Effector memory CD8-positive, alpha-beta T cell (primary cell): ENCODE measurements at regions not wholly inside any gene's neighbourhood (a gene's known extent, or its start where the extent isn't known, plus 50 kb on each side); places are given as distances from the start of the nearest gene placed in this dataset.
A peak's percentile ranks its signal among the peaks of the same experiment; 100 is the strongest.
"Not testable (repeated sequence)": the region's sequence is repeated elsewhere in the genome, so short reads cannot be mapped to it uniquely, and the experiment has no call there.

Experiments
- ATAC-seq: fragments of 150-1000 bp; cut with Tn5 transposase; replicated peaks from 2 replicates; pipeline ENCODE4 v1.10.0; 2021; ENCODE audit warnings: mild to moderate bottlenecking, moderate library complexity
- DNase-seq, 3 experiments: peaks; one replicate each; pipeline ENCODE4 v3.0.0; 2021
- H3K27ac Mint-ChIP-seq, 2 donors: one replicate each; pipeline ENCODE4 v1.8.0; 2022; ENCODE audit warnings: mild to moderate bottlenecking in 2 of 2, mixed read lengths in 2 of 2, moderate library complexity in 2 of 2
- H3K27me3 Mint-ChIP-seq, 2 donors: one replicate each; pipeline ENCODE4 v1.8.0; 2022; ENCODE audit warnings: mixed read lengths in 2 of 2
- H3K36me3 Mint-ChIP-seq: one replicate; pipeline ENCODE4 v1.8.0; 2022; ENCODE audit warnings: mild to moderate bottlenecking, moderate library complexity, mixed read lengths; ENCODE audit not compliant: insufficient read depth
- H3K4me1 Mint-ChIP-seq, 2 donors: one replicate each; pipeline ENCODE4 v1.8.0; 2022; ENCODE audit warnings: low read depth in 2 of 2, mixed read lengths in 2 of 2
- H3K4me3 Mint-ChIP-seq, 2 donors: one replicate each; pipeline ENCODE4 v1.8.0; 2022; ENCODE audit warnings: mild to moderate bottlenecking in 2 of 2, mixed read lengths in 2 of 2, moderate library complexity in 2 of 2
- H3K9me3 Mint-ChIP-seq, 2 donors: one replicate each; pipeline ENCODE4 v1.8.0; 2022; ENCODE audit warnings: mixed read lengths in 2 of 2

DNA sequence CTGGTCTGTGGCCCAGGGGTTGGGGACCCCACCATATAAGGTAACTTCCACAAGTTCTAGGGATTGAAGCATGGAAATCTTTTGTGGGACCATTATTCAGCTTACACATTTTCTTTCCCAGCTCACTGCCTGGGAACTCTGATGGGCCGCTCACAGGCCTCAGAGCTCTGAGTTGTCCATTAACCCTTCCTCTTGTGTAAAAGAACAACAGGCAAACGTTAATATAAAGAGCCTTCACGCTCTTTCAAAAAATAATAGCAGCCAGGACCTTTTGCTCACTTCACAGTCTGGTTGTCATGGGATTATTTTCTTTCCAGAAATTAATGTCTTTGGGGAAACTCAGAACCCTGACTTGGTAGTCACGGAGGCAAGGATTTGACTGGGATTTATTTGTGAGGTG lies 443.3 kb downstream of the AGTPBP1 start:
- DNase-seq (no peak), ATAC-seq (no peak)
- Mint-ChIP-seq H3K4me3 (no peak overlapping the region), H3K4me1 (no peaks in the 10 kb centered on the region), H3K36me3 (no peaks in the 10 kb centered on the region), H3K27ac (no peak overlapping the region), H3K9me3 (peaks cover 5 to 13% of the 10 kb centered on the region in 2 donors), H3K27me3 (peaks cover 34 to 66% of the 10 kb centered on the region in 2 donors)

DNA sequence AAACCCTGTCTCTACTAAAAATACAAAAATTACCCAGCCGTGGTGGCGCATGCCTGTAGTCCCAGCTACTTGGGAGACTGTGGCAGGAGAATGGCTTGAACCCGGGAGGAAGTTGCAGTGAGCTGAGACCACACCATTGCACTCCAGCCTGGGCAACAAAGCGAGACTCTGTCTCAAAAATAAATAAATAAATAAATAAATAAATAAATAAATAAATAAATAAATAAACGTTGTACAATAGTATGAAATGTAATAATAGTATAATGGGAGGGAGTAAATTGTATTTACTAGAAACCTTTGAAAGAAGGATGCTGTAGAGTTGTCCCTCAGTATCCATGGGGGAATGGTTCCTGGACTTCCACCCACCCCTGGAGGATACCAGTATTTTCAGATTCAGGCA lies 446.5 kb downstream of the AGTPBP1 start:
- H3K27ac Mint-ChIP-seq, ATAC-seq, DNase-seq, H3K4me1 Mint-ChIP-seq, H3K4me3 Mint-ChIP-seq, H3K36me3 Mint-ChIP-seq: not testable (repeated sequence)
- H3K9me3 Mint-ChIP-seq = peaks cover 5 to 12% of the 10 kb centered on the region in 2 donors
- peaks cover 28 to 46% of the 10 kb centered on the region in 2 donors for H3K27me3 Mint-ChIP-seq

DNA sequence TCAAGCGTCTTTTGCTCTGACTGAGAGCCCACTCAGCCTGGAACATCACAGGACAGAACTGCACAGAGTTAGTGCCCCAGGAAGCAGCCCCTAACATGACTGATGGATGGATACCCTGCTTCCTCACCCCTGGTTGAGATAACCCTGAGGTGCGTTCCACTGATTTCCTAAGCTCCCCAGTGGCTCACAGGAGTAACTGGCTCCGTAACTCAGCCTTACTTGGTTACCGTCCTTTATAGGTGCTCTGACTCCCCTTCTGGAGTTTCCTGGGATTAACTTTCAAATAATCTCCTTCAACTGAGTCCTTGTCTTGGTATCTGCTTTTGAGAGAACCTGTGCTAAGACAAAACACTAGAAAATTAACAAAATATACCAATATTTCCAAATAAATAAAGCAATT lies 449.5 kb downstream of the AGTPBP1 start:
- no peaks in the 10 kb centered on the region for H3K36me3 Mint-ChIP-seq
- peaks cover 3 to 6% of the 10 kb centered on the region in 2 donors for H3K9me3 Mint-ChIP-seq
- ATAC-seq (no peak), DNase-seq (no peak)
- H3K27ac Mint-ChIP-seq = no peak overlapping the region
- peaks cover 3 to 13% of the 10 kb centered on the region in 2 donors for H3K4me1 Mint-ChIP-seq
- no peak overlapping the region for H3K4me3 Mint-ChIP-seq
- peaks cover 6 to 20% of the 10 kb centered on the region in 2 donors for H3K27me3 Mint-ChIP-seq

DNA sequence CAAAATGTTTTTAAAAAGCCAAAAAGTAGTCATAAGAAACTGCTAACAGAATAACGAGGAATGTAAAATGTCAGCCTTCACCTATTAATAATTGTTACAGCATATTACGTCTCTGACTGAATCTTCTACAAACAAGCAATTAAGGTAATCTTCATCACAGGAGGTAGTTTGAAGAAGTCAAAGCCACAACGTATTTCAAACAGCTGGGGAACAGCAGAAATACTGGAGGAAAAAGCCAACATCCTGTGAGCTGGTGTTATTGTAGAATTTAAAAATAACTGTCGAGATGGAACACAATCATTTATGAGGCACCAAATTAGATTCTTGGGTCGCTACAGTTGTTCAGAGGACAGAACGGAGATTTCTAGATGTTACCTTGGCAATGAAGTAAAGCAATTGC lies 450.5 kb downstream of the AGTPBP1 start:
- peaks cover 6 to 19% of the 10 kb centered on the region in 2 donors for H3K27me3 Mint-ChIP-seq
- peaks cover 3 to 6% of the 10 kb centered on the region in 2 donors for H3K9me3 Mint-ChIP-seq
- no peaks in the 10 kb centered on the region for H3K36me3 Mint-ChIP-seq
- ATAC-seq = no peak
- H3K4me1 Mint-ChIP-seq = peaks cover 3 to 13% of the 10 kb centered on the region in 2 donors
- DNase-seq = no peak
- H3K4me3 Mint-ChIP-seq = no peak overlapping the region
- no peak overlapping the region for H3K27ac Mint-ChIP-seq

DNA sequence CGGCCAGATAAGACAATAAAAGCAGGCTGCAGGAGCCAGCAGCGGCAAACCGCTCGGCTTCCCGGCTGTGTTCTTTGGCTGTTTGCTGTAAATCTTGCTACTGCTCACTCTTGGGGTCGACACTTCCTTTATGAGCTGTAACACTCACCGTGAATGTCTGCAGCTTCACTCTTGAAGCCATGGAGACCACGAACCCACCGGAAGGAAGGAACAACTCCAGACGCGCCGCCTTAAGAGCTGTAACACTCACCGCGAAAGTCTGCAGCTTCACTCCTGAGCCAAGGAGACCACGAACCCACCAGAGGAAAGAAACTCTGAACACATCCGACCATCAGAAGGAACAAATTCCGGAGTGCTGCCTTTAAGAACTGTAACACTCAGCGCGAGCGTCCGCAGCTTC lies 451.7 kb downstream of the AGTPBP1 start:
- Mint-ChIP-seq H3K27ac (peak overlapping the region in 1 of 2 donors; percentile 35), H3K4me1 (peaks cover 3 to 13% of the 10 kb centered on the region in 2 donors), H3K27me3 (peaks cover 11 to 17% of the 10 kb centered on the region in 2 donors), H3K4me3 (peak overlapping the region; percentile 46 to 64), H3K9me3 (peaks cover 3 to 6% of the 10 kb centered on the region in 2 donors), H3K36me3 (no peaks in the 10 kb centered on the region)
- DNase-seq (peak; percentile 0 to 19 (median 1)), ATAC-seq (no peak)

DNA sequence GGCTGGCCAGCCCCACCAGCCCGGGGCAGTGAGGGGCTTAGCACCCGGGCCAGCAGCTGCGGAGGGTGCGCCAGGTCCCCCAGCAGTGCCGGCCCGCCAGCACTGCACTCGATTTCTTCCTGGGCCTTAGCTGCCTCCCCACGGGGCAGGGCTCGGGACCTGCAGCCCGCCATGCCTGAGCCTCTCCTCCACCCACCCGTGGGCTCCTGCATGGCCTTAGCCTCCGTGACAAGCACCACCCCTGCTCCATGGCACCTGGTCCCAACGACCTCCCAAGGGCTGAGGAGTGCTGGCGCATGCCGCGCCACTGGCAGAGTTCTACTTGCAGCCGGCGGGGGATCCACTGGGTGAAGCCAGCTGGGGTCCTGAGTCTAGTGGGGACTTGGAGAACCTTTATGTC lies 452.6 kb downstream of the AGTPBP1 start:
- ATAC-seq (no peak), DNase-seq (no peak)
- peak overlapping the region in 1 of 2 donors; percentile 64 for H3K4me3 Mint-ChIP-seq
- no peaks in the 10 kb centered on the region for H3K9me3 Mint-ChIP-seq
- peaks cover 10 to 11% of the 10 kb centered on the region in 2 donors for H3K27me3 Mint-ChIP-seq
- H3K36me3 Mint-ChIP-seq = no peaks in the 10 kb centered on the region
- no peak overlapping the region for H3K27ac Mint-ChIP-seq
- peaks cover 3 to 13% of the 10 kb centered on the region in 2 donors for H3K4me1 Mint-ChIP-seq

DNA sequence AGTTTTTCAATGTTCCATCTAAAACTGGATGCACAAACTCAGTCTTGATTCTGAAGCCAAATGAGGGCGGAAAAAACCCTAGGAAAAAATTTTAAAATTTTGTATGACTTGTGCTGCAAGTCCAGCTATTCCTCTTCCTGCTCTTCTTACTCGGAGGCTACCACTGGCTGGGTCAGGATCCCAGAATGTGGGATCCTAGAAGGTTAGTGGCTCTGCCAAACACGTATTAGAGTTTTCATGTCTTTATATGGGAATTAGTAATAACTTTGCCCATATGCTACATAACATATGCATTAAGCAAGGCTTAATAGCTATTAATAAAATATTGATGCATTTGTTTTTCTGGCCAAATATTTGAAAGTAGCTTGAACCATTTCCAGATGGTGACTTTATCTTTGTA lies 458.3 kb downstream of the AGTPBP1 start:
- ATAC-seq (no peak), DNase-seq (no peak)
- no peaks in the 10 kb centered on the region for H3K9me3 Mint-ChIP-seq
- no peak overlapping the region for H3K4me3 Mint-ChIP-seq
- peaks cover 9 to 33% of the 10 kb centered on the region in 2 donors for H3K27me3 Mint-ChIP-seq
- no peak overlapping the region for H3K27ac Mint-ChIP-seq
- peaks cover 0 to 3% of the 10 kb centered on the region in 2 donors for H3K4me1 Mint-ChIP-seq
- no peaks in the 10 kb centered on the region for H3K36me3 Mint-ChIP-seq

DNA sequence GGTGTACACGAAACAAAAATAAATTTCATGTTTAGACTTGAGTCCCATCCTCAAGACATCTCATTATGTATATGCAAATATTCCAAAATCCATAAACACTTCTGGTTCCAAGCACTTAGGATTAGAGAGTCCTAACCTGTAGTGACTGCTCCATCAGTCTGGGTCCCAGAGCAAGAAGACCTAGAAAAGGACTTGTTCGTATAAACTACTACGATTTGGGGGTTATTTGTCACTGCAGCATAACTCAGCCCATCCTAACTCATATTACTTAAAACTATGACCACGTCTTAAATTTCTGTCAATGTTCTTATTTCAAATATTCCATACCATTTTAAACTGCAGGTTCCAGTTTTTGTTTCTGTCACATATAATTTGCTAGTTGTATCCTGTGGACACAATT lies 463.0 kb downstream of the AGTPBP1 start:
- H3K27ac Mint-ChIP-seq = no peak overlapping the region
- ATAC-seq (no peak), DNase-seq (no peak)
- no peaks in the 10 kb centered on the region for H3K9me3 Mint-ChIP-seq
- H3K4me1 Mint-ChIP-seq = no peaks in the 10 kb centered on the region
- peaks cover 0 to 37% of the 10 kb centered on the region in 2 donors for H3K27me3 Mint-ChIP-seq
- no peak overlapping the region for H3K4me3 Mint-ChIP-seq
- no peaks in the 10 kb centered on the region for H3K36me3 Mint-ChIP-seq

DNA sequence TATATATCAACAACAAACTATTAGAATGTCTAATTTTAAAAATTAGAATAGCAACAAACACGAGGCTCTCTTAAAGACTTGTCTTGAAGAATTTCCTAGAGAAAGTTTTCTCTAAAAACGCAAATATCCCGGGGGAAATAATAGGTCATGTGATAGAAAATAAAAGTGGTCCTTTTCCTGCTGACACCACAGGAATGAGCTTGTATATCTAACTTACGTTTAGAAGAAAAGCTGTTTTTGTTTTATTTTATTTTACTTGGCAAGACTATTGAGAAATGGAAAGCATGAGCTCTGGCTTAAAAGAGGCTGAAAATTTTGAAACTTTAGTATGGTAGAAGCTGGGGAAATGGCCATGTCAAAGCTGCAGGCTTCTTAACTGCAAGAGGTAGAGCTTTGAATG lies 465.0 kb downstream of the AGTPBP1 start:
- H3K4me1 Mint-ChIP-seq = no peaks in the 10 kb centered on the region
- no peak for ATAC-seq
- H3K36me3 Mint-ChIP-seq = no peaks in the 10 kb centered on the region
- DNase-seq = no peak
- H3K27ac Mint-ChIP-seq = no peak overlapping the region
- H3K4me3 Mint-ChIP-seq = no peak overlapping the region
- H3K27me3 Mint-ChIP-seq = peaks cover 0 to 32% of the 10 kb centered on the region in 2 donors
- no peaks in the 10 kb centered on the region for H3K9me3 Mint-ChIP-seq

DNA sequence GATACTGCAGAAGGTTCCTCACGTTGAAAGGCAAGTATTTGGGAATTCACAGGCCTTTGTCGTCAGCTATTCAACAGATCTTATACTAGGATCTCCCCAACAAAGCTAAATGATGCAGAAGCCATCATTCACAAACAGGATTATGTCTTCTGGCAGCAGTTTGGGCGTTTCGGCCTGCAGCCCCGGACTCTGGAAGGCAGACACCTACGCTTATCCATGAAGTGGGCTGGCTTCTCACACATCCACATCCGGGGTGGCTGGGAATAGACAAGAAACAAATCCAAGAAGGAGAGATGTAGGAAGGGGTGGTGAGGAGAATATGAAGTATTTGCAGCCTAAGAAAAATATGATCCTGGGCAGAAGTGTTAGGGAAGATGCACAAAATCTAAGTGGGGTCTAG lies 471.9 kb downstream of the AGTPBP1 start:
- Mint-ChIP-seq H3K27ac (no peak overlapping the region), H3K4me3 (no peak overlapping the region), H3K36me3 (no peaks in the 10 kb centered on the region)

DNA sequence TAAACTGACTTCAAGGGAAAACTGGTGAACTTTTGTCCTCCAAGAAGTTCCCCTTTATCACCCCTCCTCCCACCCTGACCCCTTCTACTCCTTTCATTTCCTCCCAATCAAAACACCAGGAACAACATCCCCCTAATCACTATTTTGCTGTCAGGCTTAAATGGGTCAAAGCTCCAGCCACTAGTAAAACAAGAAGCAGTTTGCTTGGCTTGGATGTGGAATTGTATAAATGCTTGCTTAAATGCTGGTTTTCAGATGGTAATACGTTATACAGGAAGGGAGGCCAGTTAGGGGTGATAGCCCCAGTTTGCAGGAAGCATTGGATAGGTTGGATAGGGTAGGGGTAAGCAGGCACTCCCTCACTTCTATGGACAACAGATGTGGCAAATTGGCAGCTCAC lies 473.6 kb downstream of the AGTPBP1 start:
- ATAC-seq (no peak), DNase-seq (no peak)
- H3K4me1 Mint-ChIP-seq = no peaks in the 10 kb centered on the region
- no peaks in the 10 kb centered on the region for H3K9me3 Mint-ChIP-seq
- peaks cover 0 to 9% of the 10 kb centered on the region in 2 donors for H3K27me3 Mint-ChIP-seq
- no peaks in the 10 kb centered on the region for H3K36me3 Mint-ChIP-seq
- H3K4me3 Mint-ChIP-seq = no peak overlapping the region
- no peak overlapping the region for H3K27ac Mint-ChIP-seq

More for the DNA sequence above, 471.9 kb downstream of the AGTPBP1 start:
- peaks cover 0 to 19% of the 10 kb centered on the region in 2 donors for H3K27me3 Mint-ChIP-seq
- H3K9me3 Mint-ChIP-seq = no peaks in the 10 kb centered on the region
- H3K4me1 Mint-ChIP-seq = no peaks in the 10 kb centered on the region
- no peak for ATAC-seq
- DNase-seq = no peak

DNA sequence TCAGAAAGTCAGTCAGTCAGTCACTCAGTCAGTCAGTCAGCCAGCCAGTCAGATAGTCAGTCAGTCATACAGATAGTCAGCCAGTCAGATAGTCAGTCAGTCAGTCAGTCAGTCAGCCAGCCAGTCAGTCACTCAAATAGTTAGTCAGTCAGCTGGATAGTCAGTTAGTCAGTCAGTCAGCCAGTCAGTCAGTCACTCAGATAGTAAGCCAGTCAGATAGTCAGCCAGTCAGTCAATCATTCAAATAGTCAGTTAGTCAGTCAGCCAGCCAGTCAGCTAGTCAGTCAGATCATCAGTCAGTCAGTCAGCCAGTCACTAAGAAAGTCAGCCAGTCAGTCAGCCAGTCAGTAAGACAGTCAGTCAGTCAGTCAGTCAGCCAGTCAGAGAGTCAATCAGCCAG lies 477.1 kb downstream of the AGTPBP1 start:
- no peak for ATAC-seq
- H3K9me3 Mint-ChIP-seq = no peaks in the 10 kb centered on the region
- no peak overlapping the region for H3K4me3 Mint-ChIP-seq
- H3K4me1 Mint-ChIP-seq = no peaks in the 10 kb centered on the region
- no peaks in the 10 kb centered on the region for H3K36me3 Mint-ChIP-seq
- H3K27ac Mint-ChIP-seq = no peak overlapping the region
- peaks cover 23 to 24% of the 10 kb centered on the region in 2 donors for H3K27me3 Mint-ChIP-seq
- DNase-seq = no peak

DNA sequence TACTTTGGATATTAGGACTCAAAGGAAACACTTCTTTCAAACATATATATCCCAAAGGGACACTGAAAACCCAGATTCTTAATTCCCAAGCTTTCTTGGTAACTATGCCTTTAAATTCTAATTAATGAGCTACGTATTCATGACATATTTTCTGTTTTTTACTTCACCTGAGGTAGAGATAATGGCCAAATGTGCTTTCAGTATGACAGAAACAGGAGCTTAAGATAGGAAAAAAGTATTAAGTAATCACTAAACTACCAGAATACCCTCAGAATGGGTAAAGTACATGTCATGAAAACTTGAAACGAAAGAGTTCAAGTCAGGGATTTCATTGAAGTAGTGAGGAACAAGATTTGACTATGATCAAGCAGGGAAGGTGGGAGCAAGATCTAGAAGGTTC lies 478.5 kb downstream of the AGTPBP1 start:
- Mint-ChIP-seq H3K27ac (no peak overlapping the region), H3K4me1 (no peaks in the 10 kb centered on the region), H3K4me3 (no peak overlapping the region), H3K36me3 (no peaks in the 10 kb centered on the region), H3K9me3 (peaks cover 1 to 7% of the 10 kb centered on the region in 2 donors), H3K27me3 (peaks cover 35% of the 10 kb centered on the region in 2 donors)
- no peak for ATAC-seq
- DNase-seq = no peak

DNA sequence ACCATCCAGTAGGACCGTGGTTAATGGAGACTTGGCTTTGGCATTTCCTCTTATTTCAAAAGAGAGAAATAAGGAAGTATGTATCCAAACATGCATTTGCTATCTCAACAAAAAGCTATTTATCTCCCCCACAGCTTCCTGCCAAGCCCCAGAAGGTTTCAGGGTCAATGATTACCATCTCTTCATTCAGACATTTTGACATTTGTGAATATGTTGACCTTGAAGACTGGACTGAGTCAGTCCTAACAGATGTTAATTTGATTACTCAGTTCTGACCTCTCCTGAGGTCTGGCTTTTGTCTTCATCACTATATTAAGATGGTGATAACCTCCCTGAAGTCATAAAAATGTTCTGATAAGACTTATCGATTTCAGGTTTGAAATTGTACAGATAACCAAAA lies 479.4 kb downstream of the AGTPBP1 start:
- no peak overlapping the region for H3K4me3 Mint-ChIP-seq
- no peak for DNase-seq
- H3K36me3 Mint-ChIP-seq = no peaks in the 10 kb centered on the region
- no peak for ATAC-seq
- H3K9me3 Mint-ChIP-seq = peaks cover 1 to 7% of the 10 kb centered on the region in 2 donors
- H3K27me3 Mint-ChIP-seq = peaks cover 35 to 38% of the 10 kb centered on the region in 2 donors
- H3K27ac Mint-ChIP-seq = no peak overlapping the region
- H3K4me1 Mint-ChIP-seq = no peaks in the 10 kb centered on the region
